Activated CD4-positive, alpha-beta T cell treated with anti-CD3 and anti-CD28 coated beads, Interleukin-10, Interleukin-2, amounts not matched to agents 100 ng/mL and 50 ng/mL, durations not matched to agents 16 hours and 8 hours (primary cell): ENCODE measurements at regions not wholly inside any gene's neighbourhood (a gene's known extent, or its start where the extent isn't known, plus 50 kb on each side); places are given as distances from the start of the nearest gene placed in this dataset.
"Not testable (repeated sequence)": the region's sequence is repeated elsewhere in the genome, so short reads cannot be mapped to it uniquely, and the experiment has no call there.

Experiments
- DNase-seq: peaks from one replicate; pipeline ENCODE4 v3.0.0-alpha.2; 2020

DNA sequence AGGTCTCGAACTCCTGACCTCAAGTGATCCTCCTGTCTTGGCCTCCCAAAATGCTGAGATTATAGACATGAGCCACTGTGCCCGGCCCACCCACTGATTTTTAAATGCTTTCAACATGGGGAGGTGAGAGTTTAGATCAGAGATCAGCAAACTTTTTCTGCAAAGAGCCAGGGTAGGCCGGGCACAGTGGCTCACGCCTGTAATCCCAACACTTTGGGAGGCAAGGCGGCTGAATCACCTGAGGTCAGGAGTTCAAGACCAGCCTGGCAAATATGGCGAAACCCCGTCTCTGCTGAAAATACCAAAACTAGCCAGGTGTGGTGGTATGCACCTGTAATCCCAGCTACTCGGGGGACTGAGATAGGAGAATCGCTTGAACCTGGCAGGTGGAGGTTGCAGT is 88.3 kb upstream of the LHX1 start:
- not testable (repeated sequence) for DNase-seq

DNA sequence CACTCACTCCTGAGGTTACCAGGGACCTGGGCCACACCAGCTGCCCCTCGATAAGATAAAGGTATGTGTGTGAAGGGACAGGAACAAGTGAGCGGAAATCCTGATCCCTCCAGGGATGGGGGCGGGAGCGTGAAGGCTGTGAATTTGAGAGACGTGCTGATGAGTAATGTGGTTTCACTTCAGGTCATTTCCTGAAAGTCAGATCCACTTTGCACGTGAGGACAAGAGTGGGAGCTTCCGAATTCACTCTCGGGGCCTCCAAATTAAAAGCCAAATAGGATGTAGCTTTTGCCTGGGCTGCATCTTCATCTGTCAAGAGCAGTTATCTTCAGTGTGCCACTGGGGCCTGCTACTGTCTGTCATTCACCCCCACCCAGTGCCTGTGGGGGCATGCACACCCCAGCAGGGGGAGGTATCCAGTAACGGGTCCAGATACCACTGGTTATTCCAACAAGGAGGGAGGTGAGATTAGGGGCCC is 87.4 kb upstream of the LHX1 start:
- DNase-seq = peak; percentile 94

DNA sequence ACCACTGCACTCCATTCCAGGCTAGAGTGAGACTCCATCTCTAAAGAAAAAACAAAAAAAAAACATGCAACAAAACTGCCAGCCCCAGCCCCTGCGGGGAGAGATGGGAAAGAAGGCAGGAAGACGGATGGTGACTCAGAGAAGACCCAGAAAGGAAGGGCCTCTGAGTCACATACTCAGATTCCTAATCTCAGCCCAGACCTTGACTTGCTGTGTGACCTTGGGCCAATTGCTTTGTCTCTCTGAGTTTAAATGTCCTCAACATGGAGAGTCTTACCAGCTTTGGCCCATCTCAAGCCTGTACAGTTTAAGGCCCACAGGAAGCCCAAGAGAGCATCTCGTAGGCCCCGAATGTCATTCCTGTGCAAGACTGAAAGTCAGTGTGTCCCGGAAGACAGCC is 86.5 kb upstream of the LHX1 start:
- DNase-seq = peak; percentile 84

DNA sequence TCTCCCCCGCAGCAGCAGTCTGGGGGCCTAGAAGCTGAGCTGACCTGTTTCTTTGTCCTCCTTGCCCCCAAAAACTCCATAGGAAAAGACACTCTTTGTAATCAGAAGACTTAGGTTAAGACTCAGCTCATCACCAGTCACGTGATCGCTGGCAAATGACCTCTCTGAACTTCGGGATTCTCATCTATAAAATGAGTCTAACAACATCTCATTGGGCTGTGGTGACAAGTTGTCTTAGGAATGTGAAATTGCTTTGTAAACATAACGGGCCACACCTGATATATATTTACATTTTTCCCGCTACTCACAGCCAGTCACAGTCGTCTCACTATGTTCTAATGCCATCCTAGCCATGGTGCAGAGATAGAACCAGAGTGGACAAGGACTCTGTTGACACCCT is 86.0 kb upstream of the LHX1 start:
- no peak for DNase-seq

DNA sequence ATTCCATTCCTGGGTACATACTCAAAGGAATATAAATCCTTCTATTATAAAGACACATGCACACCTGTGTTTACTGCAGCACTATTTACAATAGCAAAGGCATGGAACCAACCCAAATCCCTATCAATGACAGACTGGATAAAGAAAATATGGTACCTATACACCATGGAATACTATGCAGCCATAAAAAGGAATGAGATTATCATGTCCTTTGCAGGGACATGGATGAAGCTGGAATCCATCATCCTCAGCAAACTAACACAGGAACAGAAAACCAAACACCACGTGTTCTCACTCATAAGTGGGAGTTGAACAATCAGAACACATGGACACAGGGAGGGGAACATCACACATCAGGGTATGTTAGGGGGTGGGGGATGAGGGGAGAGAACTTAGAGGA is 84.8 kb upstream of the LHX1 start:
- DNase-seq = not testable (repeated sequence)

DNA sequence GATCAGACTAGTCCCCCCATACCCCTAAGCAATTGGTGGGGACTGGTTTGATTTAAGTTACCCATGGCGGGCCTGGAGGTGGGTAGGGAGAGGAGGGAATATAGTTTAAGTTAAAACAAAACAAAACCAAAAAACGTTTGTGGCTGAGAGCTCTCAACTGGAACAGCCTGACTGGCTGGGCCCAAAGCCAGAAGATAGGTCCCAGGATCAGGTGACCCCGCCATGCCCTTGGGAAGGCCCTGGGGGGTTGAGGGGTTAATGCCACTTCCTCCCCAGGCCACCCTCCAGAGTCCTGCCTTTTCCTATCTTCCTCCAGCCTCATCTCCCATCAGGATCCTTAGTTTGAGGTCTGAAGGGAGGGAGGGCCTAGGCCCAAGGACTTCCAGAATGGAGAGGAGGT is 82.3 kb upstream of the LHX1 start:
- no peak for DNase-seq

DNA sequence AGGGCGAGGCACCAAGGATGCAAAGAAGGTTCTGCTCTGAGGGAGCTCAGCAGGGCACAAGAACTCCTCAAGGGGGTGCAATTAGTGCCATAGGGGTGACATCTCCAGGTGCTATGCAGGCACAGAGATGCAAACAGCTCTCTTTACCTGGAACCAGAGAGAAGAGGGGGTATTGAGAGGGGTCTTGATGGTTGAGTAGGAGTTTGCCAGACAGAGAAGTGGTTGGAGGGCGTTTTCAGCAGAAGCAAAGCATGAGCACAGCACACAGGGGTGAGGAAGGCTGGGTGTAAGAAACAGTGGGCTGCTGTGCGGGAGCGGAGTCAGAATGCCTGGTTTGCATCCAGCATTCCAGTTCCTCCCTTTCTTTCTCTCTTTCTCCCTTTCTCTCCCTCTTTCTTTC is 81.8 kb upstream of the LHX1 start:
- no peak for DNase-seq

DNA sequence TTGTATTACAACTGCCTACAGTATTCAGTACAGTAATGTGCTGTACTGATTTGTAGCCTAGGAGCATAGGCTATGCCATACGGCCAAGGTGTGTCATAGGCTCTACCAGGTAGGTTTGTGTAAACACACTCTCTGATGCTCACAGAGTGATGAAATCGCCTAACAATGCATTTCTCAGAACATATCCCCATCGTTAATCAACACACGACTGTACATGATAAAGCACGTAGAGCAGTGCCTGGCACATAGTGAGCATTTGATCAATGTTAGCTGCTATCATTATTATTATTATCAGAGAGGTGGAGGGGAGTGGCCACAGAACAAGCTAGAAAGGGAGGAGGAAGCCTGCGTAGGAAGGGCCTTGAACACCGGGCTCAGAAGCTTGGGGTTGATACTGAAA is 81.1 kb upstream of the LHX1 start:
- no peak for DNase-seq

DNA sequence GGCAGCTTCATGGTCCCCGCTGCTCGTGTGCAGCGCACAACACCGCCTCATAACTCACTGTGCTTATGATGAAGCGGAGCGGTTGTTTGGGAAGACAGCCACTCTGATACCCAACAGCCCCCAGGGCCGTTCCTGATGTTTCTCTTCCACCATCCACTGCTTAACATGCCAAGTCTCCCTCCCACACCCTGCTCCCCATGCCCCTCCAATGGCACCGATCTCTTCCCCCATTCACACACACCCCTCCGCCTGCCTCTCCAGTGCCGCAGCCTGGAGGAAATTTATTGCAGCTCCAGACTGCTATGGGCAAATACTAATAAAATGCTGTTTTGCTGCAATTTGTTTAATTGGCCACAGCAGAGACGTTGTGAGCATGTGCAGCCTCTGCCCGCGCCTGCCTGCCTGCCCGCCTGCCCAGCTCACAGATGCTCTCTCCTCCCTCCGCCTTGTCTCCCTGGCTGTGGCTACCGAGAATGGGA is 80.3 kb upstream of the LHX1 start:
- no peak for DNase-seq

DNA sequence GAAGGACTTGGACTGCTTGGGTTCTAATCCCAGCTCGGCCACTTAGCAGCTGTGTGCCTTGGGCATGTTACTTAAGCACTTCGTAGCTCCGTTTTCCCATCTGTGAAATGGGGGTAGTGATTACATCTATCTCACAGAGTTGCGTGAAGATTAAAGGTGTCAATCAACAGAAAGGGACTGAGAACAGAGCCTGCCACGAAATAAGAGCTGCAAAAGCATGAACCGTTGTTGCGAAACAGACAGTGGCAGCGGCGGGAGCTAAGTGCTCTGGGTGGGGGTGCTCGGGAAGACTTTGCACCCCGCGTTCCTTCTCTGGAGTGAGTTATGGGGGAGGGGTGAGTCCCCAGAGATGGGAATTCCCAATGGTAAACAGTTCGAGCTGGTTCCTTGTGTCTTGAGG is 79.6 kb upstream of the LHX1 start:
- no peak for DNase-seq

DNA sequence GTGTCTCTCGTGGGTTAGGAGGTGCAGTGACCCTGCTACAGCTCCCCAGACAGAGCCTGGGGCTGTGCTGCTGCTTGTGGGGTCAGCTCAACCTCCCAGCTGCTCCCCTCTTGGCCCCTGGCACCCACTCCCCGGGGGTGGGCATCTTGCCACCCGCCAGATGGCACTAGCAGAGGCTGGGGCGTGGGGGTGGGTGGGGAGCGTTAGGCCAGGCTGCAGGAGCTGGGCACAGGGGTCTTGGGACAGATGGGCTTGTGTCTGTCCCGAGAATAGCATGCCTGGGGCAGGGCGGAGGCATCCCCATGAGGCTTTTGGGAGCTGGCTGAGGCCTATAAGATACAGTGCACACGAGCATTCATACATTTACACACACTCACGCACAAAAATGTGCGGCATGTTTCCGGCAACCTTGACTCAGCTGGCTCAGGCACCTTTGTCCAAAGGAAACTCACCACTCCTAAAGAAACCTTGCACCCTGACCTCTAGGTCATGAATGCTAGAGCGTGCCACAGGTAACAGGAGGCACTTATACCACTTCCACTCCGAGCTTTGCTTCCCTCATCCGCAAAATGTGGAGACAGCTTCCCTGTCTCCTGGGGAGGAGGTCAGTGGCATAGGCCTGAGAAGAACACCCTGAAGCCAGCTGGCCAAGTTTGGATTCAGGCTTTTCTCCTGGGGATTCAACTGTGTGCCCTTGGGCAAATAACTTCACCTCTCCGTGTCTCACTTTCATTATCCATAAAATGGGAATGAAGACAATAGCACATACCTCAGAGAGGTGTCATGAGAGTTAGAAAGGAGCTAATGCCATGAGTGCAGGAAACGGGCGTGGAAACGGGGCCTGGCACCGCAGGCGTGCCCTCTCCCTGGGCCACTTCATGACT is 78.9 kb upstream of the LHX1 start:
- DNase-seq = no peak

DNA sequence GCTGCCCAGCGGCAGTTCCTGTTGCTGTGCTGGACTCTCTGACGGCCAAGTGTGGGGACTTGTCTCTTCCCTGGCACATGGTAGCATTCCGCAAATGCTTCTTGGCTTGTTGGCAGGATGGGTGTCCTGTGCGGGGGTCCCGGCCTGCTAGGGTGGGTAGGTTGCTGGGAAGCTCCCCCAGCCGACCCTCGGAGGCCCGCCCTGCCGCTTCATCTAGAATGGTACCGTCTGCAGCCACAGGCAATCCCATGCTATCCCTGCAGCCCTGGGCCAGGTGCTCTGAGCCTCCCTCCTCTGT is 78.3 kb upstream of the LHX1 start:
- no peak for DNase-seq

DNA sequence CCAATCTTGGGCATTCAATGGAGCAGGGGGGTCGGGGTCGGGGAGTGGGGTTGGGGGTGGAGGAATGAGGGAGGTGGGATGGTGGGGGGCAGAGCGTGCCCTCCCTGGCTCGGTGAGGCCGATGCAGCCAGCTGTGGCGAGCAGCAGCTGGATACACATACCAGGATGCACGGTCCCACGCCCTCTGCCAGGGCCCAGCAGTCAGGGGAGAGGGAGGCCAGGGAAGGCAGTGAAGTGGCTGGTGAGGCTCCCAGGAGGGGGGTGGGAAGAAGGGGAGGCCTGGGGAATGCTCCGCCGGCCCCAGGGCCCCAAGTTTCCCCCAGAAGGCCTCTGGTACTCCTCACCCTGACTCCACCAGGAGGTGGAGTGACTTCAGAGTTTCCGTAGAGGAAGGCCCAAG is 77.6 kb upstream of the LHX1 start:
- DNase-seq = no peak

DNA sequence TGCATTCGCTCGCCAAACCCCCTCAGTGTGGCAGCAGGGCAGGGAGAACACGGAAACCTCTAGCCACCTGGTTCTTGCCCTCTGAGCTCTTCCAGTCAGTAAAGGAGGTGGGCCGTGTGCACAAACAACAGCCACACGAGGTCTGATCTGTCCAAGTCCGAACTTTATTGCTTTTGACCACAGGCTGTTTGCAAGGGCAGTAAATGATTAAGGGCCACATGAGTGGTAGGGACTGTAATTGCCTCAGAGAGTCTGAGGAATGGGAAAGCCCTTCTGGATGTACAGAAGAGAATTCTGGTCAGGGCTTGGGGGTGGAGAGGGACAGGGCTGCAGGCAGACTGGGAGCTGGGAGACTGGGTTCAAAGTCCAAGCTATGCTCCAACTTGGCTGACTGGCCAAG is 75.7 kb upstream of the LHX1 start:
- no peak for DNase-seq

DNA sequence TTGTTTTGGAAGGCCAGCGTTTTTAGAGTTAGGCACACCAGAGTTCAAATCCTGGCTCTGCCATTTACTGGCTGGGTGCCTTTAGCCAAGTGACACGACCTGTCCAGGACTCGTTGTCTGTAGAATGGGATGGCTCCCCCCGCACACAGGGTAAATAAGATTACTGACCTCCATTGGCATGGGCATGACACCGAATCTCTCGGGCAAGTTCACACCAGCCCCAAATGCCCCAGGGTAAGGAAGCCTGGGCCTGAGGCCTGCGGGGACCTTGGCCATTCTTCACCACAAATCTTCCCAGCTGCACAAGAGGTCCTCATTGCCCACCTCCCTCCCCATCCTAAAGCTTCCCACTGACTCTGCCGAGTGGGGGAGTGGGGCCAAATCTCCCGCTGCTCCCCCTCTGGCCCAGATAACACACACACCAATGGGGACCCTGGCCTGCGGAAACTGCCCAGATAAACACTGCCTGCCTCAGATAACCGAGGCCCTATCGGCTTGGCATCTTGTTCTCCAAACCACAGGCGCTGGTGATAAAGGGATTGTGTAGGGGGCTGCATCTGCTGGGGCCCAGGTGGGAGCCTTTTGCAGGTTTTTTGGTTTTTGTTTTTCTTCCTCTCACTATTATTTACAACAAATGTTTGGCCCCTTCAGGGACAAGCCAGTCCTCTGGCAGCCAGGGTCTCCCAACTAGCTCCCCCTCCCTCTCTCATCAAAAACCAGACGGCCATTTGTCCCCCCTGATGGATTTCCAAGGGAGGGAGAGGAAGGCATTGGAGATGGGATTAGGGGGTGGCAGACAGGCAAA is 75.0 kb upstream of the LHX1 start:
- no peak for DNase-seq

DNA sequence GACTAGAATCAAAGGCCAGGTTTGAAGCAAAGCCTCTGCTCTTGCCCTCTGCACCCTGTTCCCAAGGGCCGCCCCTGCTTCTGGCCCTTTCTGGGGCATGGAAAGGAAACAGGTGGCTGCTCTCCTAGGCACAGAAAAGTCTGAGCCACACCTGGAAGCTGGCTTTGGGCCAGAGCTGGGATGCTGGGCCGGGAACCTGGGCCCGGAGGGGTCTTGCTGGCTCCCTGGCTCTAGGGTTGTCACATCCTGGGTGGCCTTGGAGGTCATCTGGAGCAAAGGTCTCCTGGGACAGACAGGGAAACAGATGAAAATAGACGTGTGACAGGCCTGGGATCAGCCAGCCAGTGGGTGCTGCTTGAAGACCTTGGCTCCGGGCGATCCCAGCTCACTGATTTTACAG is 74.1 kb upstream of the LHX1 start:
- no peak for DNase-seq

DNA sequence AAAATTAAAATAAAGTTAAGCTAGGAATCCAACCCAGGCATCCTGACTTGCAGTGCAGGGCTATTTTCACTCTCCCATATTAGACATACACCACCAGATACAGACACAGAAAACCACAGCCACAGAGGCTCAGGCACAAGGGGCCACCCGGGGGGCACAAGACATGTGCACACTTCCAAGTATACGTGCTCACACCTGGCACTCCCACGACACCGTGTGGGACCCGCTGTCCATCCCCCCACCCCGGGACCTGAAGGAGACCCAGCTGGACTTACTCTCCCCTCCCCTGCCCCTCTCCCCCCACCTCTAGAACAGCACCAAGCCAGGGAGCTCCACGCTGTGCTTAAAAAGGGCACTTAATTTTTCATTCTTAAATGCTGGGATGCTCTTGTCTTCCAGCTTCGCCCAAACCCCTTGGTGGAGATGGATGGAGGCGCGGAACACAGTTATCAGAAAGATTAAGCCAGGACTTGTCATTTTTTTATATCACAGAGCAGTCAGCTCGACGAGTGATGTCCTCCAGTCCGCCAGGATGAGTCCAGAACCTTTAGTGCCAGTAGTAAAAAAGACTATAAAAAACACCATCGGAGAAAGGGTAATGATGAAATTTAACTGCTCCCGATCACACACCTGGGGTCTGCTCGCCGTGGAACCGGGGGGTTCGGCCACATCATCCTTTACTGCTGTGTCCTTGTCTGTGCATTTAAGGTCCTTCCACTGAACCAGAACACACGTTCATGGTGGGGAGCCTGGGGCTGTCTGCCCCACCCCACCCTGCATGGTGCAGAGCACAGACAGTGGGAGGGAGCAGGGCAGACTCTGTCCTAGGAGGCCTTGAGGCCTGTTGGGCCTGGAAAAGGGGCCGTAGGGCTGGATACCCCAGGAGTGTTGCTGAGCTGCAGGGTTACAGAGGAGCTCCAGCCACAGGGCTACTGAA is 73.3 kb upstream of the LHX1 start:
- no peak for DNase-seq

DNA sequence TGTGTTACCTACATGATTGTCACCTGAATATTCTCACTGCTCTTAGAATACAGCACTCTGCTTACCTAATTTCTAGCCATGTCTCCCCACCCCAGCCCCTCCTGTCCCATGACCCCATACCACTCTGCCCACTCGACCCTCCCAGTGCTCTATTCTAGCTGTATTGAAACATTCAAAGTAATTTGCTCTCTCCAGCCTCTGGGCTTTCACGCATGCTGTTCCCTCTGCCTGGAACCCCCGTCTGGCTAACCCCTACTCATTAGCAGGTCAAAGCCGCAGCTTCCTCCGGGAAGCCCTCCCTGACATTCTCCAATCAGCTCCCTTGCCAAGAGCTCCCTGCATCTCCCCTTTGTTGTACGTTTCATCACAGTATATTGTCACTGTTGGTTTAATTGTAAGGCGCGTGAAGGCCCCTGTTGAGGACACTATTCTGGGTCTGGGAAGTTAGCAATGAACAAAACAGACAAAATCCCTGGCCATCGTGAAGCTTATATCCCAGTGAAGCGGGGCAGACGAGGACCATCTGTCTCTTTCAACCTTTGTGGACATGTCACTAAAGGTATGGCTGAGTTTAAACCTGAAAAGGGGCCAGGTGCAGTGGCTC is 72.3 kb upstream of the LHX1 start:
- no peak for DNase-seq

DNA sequence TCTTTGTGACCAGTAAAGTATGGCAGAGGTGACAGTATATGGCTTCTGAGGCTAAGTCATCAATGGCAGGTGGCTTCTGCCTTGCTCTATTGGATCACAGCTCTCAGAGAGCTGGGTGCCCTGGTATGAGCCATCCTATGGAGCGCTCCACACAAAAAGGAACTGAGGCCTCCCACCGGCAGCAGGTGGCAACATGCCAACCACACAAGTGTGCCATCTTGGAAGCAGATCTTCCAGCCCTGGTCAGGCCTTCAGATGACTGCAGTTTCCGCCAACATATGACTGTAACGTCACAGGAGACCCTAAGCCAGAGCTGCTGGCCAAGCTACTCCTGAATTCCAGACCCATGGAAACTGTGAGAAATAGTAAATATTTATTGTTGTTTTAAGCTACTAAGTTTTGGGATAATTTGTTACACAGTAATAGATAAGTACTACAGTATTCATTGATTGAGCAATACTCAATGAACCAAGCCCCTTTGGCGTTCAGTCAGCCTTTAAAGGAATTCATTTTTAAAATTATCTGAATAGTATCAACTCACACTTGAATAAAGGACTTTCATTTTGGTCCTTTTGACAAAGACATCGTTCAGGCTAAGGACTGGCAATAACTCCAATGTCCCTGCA is 69.4 kb upstream of the LHX1 start:
- DNase-seq = no peak

DNA sequence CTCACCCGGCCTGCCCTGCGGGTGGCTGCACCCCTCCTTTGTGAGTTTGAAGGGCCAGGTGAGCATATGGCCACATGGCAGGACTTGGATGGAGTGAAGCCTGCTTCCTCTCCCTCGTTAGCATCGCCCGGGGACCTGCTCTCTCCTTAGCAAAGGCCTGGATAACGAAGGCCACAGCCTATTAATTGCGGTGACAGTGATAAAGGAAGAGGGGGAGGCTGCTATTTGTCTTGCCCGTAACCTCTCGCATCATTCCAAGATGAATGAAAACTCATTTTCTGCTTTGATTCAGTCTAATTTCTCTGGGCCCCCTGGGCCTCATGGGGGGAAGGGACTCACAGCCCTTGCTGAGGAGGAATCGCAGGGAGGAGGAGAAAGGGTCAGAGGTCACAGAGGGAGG is 68.5 kb upstream of the LHX1 start:
- no peak for DNase-seq

DNA sequence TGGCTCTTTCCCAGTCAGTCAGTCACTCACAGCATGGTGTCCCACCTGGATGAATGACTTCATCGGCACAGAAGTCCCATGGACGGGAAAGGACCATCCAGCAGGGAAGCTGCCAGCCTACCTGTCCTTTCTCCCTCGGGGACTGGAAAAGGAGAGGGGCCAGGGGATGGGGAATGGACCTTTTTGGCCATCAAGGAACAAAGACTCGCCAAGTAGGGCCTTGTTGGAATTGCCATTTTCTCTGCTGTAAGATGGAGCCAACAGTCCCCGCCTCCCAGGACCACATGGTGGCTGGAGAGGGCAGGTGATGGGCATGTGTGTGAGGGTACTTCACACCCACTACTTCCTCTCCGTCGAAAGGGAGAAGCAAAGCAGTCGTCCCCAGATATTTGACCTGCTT is 67.8 kb upstream of the LHX1 start:
- no peak for DNase-seq
